HCT116 (cell line): ENCODE measurements at regions not wholly inside any gene's neighbourhood (a gene's known extent, or its start where the extent isn't known, plus 50 kb on each side); places are given as distances from the start of the nearest gene placed in this dataset.

Experiments used
- ATAC-seq: fragments of 200-7000 bp; cut with Tn5 transposase; 2 replicates; pipeline ENCODE4 v1.9.1; 2020; ENCODE audit warnings: mild to moderate bottlenecking, moderate library complexity
- BruUV-seq: library from RNA; stranded (reverse); fragments of 400-500 nt; replicated peaks from 2 replicates; lab custom pipeline; 2021; lab: Mats Ljungman, UMichigan
- CTCF ChIA-PET: fragments of 300-600 bp; sonication (Branson Sonifier 250); formaldehyde crosslinking; loops from one replicate; lab custom pipeline; 2021; ENCODE audit warnings: antibody characterized with exemption; lab: Charles Lee
- POLR2A ChIA-PET: fragments of 300-600, 350-600 bp; sonication (Branson Sonifier 250); formaldehyde crosslinking; loops from one replicate; lab custom pipeline; 2021; ENCODE audit warnings: antibody characterized with exemption; lab: Charles Lee
- RAD21 ChIA-PET, 2 experiments: fragments of 300-600 bp; sonication (Branson Sonifier 250); formaldehyde crosslinking; loops; one replicate each; lab custom pipeline; 2023; ENCODE audit warnings: low total read pairs in 2 of 2; ENCODE audit not compliant: uncharacterized antibody in 2 of 2, unreplicated experiment in 2 of 2, low non-redundant PET in 1 of 2; lab: Charles Lee
- DNase-seq: peaks from one replicate; pipeline ENCODE4 v3.0.0-alpha.2; 2010; ENCODE audit warnings: low read depth, low spot score
- H2AFZ ChIP-seq: fragments of 200-600 bp; shearing (Covaris generic), sonication (generic); 2 replicates; pipeline ENCODE4 v1.6.1; 2017; ENCODE audit warnings: low read depth, mixed run types, mixed read lengths, antibody characterized with exemption, low read length; ENCODE audit not compliant: poor library complexity, severe bottlenecking
- H3K27ac ChIP-seq: 2 replicates; pipeline ENCODE4 v1.5.1; 2012; ENCODE audit warnings: low read depth, low read length
- H3K27me3 ChIP-seq: fragments of 200-600 bp; sonication (generic); 2 replicates; pipeline ENCODE4 v1.6.1; 2016; ENCODE audit warnings: mixed run types, low read length, mixed read lengths; ENCODE audit not compliant: insufficient read depth
- H3K36me3 ChIP-seq, 2 experiments: fragments of 200-500 bp in 1 of 2; fragments of 200-600 bp in 1 of 2; sonication (Bioruptor generic) in 1 of 2; sonication (generic) in 1 of 2; 2 replicates each; pipeline versions ENCODE4 v1.5.1 to v1.6.1; 2014 to 2016; ENCODE audit warnings: low read length in 2 of 2, inconsistent platforms in 1 of 2, mixed read lengths in 1 of 2, mixed run types in 1 of 2; ENCODE audit not compliant: insufficient read depth in 2 of 2, control insufficient read depth in 1 of 2
- H3K4me1 ChIP-seq, 2 experiments: fragments of 200-600 bp in 1 of 2; sonication (generic) in 1 of 2; 2 replicates each; pipeline versions ENCODE4 v1.5.1 to v1.6.1; 2012 to 2017; ENCODE audit warnings: low read length in 2 of 2, inconsistent platforms in 1 of 2, mild to moderate bottlenecking in 1 of 2, mixed read lengths in 1 of 2, mixed run types in 1 of 2, moderate library complexity in 1 of 2; ENCODE audit not compliant: insufficient read depth in 2 of 2, control insufficient read depth in 1 of 2
- H3K4me2 ChIP-seq: fragments of 200-600 bp; sonication (generic); 2 replicates; pipeline ENCODE4 v1.6.1; 2017; ENCODE audit warnings: mixed run types, low read length, mixed read lengths
- H3K4me3 ChIP-seq, 2 experiments: fragments of 200-600 bp in 1 of 2; sonication (generic) in 1 of 2; replicated peaks in 1 of 2; 2 replicates each; pipeline ENCODE4 v1.5.1; 2011 to 2016; ENCODE audit warnings: low read length in 2 of 2, control low read depth in 1 of 2, low read depth in 1 of 2, mild to moderate bottlenecking in 1 of 2, mixed read lengths in 1 of 2, mixed run types in 1 of 2
- H3K79me2 ChIP-seq: fragments of 200-600 bp; sonication (generic); 2 replicates; pipeline ENCODE4 v1.6.1; 2017; ENCODE audit warnings: mild to moderate bottlenecking, mixed run types, low read length, moderate library complexity, mixed read lengths; ENCODE audit not compliant: insufficient read depth
- H3K9ac ChIP-seq: fragments of 200-600 bp; sonication (generic); 2 replicates; pipeline ENCODE4 v1.6.1; 2016; ENCODE audit warnings: low read length, mixed read lengths
- H3K9me2 ChIP-seq: fragments of 200-600 bp; sonication (generic), shearing (Covaris generic); 2 replicates; pipeline ENCODE4 v1.6.1; 2017; ENCODE audit warnings: mixed run types, mild to moderate bottlenecking, moderate library complexity; ENCODE audit not compliant: insufficient read depth
- H3K9me3 ChIP-seq, 2 experiments: fragments of 200-500 bp in 1 of 2; fragments of 200-600 bp in 1 of 2; sonication (Bioruptor generic) in 1 of 2; sonication (generic) in 1 of 2; 2 replicates each; pipeline ENCODE4 v1.6.1; 2014 to 2017; ENCODE audit warnings: low read length in 2 of 2, mixed read lengths in 2 of 2, inconsistent platforms in 1 of 2, low read depth in 1 of 2, mild to moderate bottlenecking in 1 of 2, mixed run types in 1 of 2, moderate library complexity in 1 of 2; ENCODE audit not compliant: control insufficient read depth in 1 of 2, insufficient read depth in 1 of 2
- H4K20me1 ChIP-seq: fragments of 200-600 bp; sonication (generic), shearing (Covaris generic); 2 replicates; pipeline ENCODE4 v1.6.1; 2017; ENCODE audit warnings: mixed run types, mild to moderate bottlenecking, moderate library complexity; ENCODE audit not compliant: insufficient read depth
- CBX3 ChIP-seq: IDR thresholded peaks from 2 replicates; pipeline ENCODE4 v1.6.1; 2012; ENCODE audit warnings: low read depth
- EGR1 ChIP-seq: IDR thresholded peaks from 2 replicates; pipeline ENCODE4 v1.6.1; 2012; ENCODE audit warnings: low read depth
- ELF1 ChIP-seq: IDR thresholded peaks from 2 replicates; pipeline ENCODE4 v1.6.1; 2012; ENCODE audit warnings: low read depth, borderline replicate concordance
- EZH2 ChIP-seq: fragments of 200-600 bp; sonication (generic); IDR thresholded peaks from 2 replicates; pipeline ENCODE4 v1.6.1; 2017; ENCODE audit warnings: antibody characterized with exemption, mixed run types
- FOSL1 ChIP-seq: IDR thresholded peaks from 2 replicates; pipeline ENCODE4 v1.6.1; 2012; ENCODE audit warnings: low read depth
- JUND ChIP-seq: IDR thresholded peaks from 2 replicates; pipeline ENCODE4 v1.6.1; 2012
- POLR2A ChIP-seq: IDR thresholded peaks from 2 replicates; pipeline ENCODE4 v1.7.0; 2011; ENCODE audit warnings: borderline replicate concordance; ENCODE audit not compliant: insufficient read depth, insufficient read length; ENCODE audit errors: extremely low read depth
- POLR2AphosphoS5 ChIP-seq: IDR thresholded peaks from 2 replicates; pipeline ENCODE4 v1.6.1; 2011; ENCODE audit warnings: mild to moderate bottlenecking, low read depth, low read length, moderate library complexity
- RAD21 ChIP-seq: IDR thresholded peaks from 2 replicates; pipeline ENCODE4 v1.6.1; 2012; ENCODE audit warnings: low read depth, mild to moderate bottlenecking
- SRF ChIP-seq: IDR thresholded peaks from 2 replicates; pipeline ENCODE4 v1.6.1; 2012; ENCODE audit warnings: low read depth
- ZNF274 ChIP-seq: fragments of 200-500 bp; sonication (Bioruptor generic); IDR thresholded peaks from 2 replicates; pipeline ENCODE4 v1.6.1; 2014; ENCODE audit warnings: mild to moderate bottlenecking, low read depth, low read length, inconsistent platforms
- intact Hi-C: fragments of 100-400 bp; cut with micrococcal nuclease; formaldehyde crosslinking; loops from 2 replicates; pipeline ENCODE4 v1.10.0; 2022
- TF ChIP-seq, protein P1 (sequence below), 3 experiments: fragments of 200-600 bp in 1 of 3; sonication (generic) in 1 of 3; IDR thresholded peaks in 2 of 3; conservative IDR thresholded peaks in 1 of 3; 2 replicates each; pipeline ENCODE4 v1.5.1; 2012 to 2017; ENCODE audit warnings: low read depth in 2 of 3, low read length in 2 of 3, antibody characterized with exemption in 1 of 3, borderline replicate concordance in 1 of 3, control low read depth in 1 of 3, mild to moderate bottlenecking in 1 of 3, mixed read lengths in 1 of 3, mixed run types in 1 of 3, moderate library complexity in 1 of 3; ENCODE audit not compliant: insufficient read depth in 1 of 3
- TF ChIP-seq, protein P2 (sequence below): IDR thresholded peaks from 2 replicates; pipeline ENCODE4 v1.6.1; 2012
- TF ChIP-seq, protein P3 (sequence below): IDR thresholded peaks from 2 replicates; pipeline ENCODE4 v1.6.1; 2012; ENCODE audit warnings: low read depth
- TF ChIP-seq, protein P4 (sequence below): IDR thresholded peaks from 2 replicates; pipeline ENCODE4 v1.6.1; 2012

DNA sequence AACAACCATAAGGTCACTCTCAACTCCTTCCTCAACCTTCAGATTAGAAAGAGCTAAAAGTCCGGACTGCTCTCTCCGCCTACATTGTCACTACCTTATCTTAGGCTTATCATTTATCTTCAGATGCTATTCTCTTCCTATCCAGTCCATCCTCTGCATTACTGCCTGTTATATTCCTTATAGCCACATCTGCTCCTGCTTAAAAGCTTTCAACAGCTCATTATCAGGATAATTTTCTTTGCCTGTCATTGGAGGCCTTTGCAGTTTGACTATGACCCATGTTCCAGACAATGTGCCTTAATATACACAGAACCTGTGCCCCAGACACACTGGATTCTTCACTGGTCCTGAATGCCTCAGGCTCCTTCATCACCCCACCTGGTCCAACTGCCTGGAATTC lies 184.1 kb upstream of the SETMAR start:
- H3K9me2 ChIP-seq = no peaks in the 10 kb centered on the region
- no peak overlapping the region for H3K9ac ChIP-seq
- TF ChIP-seq, protein P1, sequence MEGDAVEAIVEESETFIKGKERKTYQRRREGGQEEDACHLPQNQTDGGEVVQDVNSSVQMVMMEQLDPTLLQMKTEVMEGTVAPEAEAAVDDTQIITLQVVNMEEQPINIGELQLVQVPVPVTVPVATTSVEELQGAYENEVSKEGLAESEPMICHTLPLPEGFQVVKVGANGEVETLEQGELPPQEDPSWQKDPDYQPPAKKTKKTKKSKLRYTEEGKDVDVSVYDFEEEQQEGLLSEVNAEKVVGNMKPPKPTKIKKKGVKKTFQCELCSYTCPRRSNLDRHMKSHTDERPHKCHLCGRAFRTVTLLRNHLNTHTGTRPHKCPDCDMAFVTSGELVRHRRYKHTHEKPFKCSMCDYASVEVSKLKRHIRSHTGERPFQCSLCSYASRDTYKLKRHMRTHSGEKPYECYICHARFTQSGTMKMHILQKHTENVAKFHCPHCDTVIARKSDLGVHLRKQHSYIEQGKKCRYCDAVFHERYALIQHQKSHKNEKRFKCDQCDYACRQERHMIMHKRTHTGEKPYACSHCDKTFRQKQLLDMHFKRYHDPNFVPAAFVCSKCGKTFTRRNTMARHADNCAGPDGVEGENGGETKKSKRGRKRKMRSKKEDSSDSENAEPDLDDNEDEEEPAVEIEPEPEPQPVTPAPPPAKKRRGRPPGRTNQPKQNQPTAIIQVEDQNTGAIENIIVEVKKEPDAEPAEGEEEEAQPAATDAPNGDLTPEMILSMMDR (IDR thresholded peaks at IDR 0.05 in 2 of 3, conservative IDR thresholded peaks at IDR 0.05 in 1 of 3; ENCODE audit: borderline replicate concordance in 1 of 3, insufficient read depth in 1 of 3, low read depth in 2 of 3, low read length in 2 of 3) = no peak
- TF ChIP-seq POLR2A = no peak
- TF ChIP-seq JUND = no peak
- TF ChIP-seq POLR2AphosphoS5 = no peak
- TF ChIP-seq CBX3 = no peak
- no peak for TF ChIP-seq FOSL1
- TF ChIP-seq RAD21 = no peak
- no peak for TF ChIP-seq SRF
- TF ChIP-seq ZNF274 = no peak
- TF ChIP-seq, protein P2, sequence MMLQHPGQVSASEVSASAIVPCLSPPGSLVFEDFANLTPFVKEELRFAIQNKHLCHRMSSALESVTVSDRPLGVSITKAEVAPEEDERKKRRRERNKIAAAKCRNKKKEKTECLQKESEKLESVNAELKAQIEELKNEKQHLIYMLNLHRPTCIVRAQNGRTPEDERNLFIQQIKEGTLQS = no peak
- TF ChIP-seq EGR1 = no peak
- no peak for TF ChIP-seq ELF1
- no peak for TF ChIP-seq EZH2
- TF ChIP-seq, protein P3, sequence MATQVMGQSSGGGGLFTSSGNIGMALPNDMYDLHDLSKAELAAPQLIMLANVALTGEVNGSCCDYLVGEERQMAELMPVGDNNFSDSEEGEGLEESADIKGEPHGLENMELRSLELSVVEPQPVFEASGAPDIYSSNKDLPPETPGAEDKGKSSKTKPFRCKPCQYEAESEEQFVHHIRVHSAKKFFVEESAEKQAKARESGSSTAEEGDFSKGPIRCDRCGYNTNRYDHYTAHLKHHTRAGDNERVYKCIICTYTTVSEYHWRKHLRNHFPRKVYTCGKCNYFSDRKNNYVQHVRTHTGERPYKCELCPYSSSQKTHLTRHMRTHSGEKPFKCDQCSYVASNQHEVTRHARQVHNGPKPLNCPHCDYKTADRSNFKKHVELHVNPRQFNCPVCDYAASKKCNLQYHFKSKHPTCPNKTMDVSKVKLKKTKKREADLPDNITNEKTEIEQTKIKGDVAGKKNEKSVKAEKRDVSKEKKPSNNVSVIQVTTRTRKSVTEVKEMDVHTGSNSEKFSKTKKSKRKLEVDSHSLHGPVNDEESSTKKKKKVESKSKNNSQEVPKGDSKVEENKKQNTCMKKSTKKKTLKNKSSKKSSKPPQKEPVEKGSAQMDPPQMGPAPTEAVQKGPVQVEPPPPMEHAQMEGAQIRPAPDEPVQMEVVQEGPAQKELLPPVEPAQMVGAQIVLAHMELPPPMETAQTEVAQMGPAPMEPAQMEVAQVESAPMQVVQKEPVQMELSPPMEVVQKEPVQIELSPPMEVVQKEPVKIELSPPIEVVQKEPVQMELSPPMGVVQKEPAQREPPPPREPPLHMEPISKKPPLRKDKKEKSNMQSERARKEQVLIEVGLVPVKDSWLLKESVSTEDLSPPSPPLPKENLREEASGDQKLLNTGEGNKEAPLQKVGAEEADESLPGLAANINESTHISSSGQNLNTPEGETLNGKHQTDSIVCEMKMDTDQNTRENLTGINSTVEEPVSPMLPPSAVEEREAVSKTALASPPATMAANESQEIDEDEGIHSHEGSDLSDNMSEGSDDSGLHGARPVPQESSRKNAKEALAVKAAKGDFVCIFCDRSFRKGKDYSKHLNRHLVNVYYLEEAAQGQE = no peak
- TF ChIP-seq, protein P4, sequence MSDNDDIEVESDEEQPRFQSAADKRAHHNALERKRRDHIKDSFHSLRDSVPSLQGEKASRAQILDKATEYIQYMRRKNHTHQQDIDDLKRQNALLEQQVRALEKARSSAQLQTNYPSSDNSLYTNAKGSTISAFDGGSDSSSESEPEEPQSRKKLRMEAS = no peak
- H2AFZ ChIP-seq = no peak overlapping the region
- no peak for ATAC-seq
- RAD21 ChIA-PET = no interaction called here
- no peaks in the 10 kb centered on the region for H4K20me1 ChIP-seq
- BruUV-seq = no TSS peak
- intact Hi-C loops = no loop called here
- CTCF ChIA-PET = no interaction called here
- no peaks in the 10 kb centered on the region for H3K36me3 ChIP-seq
- H3K4me1 ChIP-seq = no peaks in the 10 kb centered on the region
- POLR2A ChIA-PET = no interaction called here
- no peak overlapping the region for H3K4me2 ChIP-seq
- no peak for DNase-seq
- H3K9me3 ChIP-seq = no peaks in the 10 kb centered on the region; a peak in 1 of 4 replicates
- no peaks in the 10 kb centered on the region for H3K27me3 ChIP-seq
- no peaks in the 10 kb centered on the region for H3K79me2 ChIP-seq
- no peak overlapping the region for H3K27ac ChIP-seq
- H3K4me3 ChIP-seq = no peak overlapping the region
